ENCODE measurements at regions not wholly inside any gene's neighbourhood (a gene's known extent, or its start where the extent isn't known, plus 50 kb on each side); places are given as distances from the start of the nearest gene placed in this dataset.
"Not testable (repeated sequence)": the region's sequence is repeated elsewhere in the genome, so short reads cannot be mapped to it uniquely, and the experiment has no call there.

GRCh38 chr10:80964179-80964578 lies 426.5 kb downstream of the SH2D4B start:
- DNase-seq: no peak

GRCh38 chr10:80964955-80965614 lies 427.4 kb downstream of the SH2D4B start:
- DNase-seq: no peak

- DNase-seq: no peak
Observed at GRCh38 chr10:80966326-80966986, 428.8 kb downstream of the SH2D4B start.

GRCh38 chr10:80967357-80967756 lies 429.7 kb downstream of the SH2D4B start:
- DNase-seq: not testable (repeated sequence)

GRCh38 chr10:80968903-80969302 lies 431.2 kb downstream of the SH2D4B start:
- DNase-seq: no peak

- no peak for DNase-seq
Observed at GRCh38 chr10:80971461-80971860, 433.8 kb downstream of the SH2D4B start.

- no peak for DNase-seq
Observed at GRCh38 chr10:80976658-80977057, 439.0 kb downstream of the SH2D4B start.

GRCh38 chr10:80985102-80985501 lies 447.4 kb downstream of the SH2D4B start:
- DNase-seq: no peak

GRCh38 chr10:80986596-80986995 lies 448.9 kb downstream of the SH2D4B start:
- no peak for DNase-seq

- DNase-seq: no peak
Observed at GRCh38 chr10:80988755-80989154, 451.1 kb downstream of the SH2D4B start.

- DNase-seq: no peak
Observed at GRCh38 chr10:80996615-80997193, 459.0 kb downstream of the SH2D4B start.

- no peak for DNase-seq
Observed at GRCh38 chr10:81000781-81001180, 463.1 kb downstream of the SH2D4B start.

- DNase-seq: no peak
Observed at GRCh38 chr10:81002382-81002781, 464.7 kb downstream of the SH2D4B start.

GRCh38 chr10:81007872-81008271 lies 470.2 kb downstream of the SH2D4B start:
- DNase-seq: no peak

- no peak for DNase-seq
Observed at GRCh38 chr10:81008726-81009125, 471.0 kb downstream of the SH2D4B start.

GRCh38 chr10:81009296-81009695 lies 471.6 kb downstream of the SH2D4B start:
- DNase-seq: no peak

- no peak for DNase-seq
Observed at GRCh38 chr10:81013771-81014170, 476.1 kb downstream of the SH2D4B start.

- no peak for DNase-seq
Observed at GRCh38 chr10:81019029-81019890, 481.6 kb downstream of the SH2D4B start.

- DNase-seq: no peak
Observed at GRCh38 chr10:81021428-81022129, 483.9 kb downstream of the SH2D4B start.

GRCh38 chr10:81026591-81026990 lies 488.9 kb downstream of the SH2D4B start:
- no peak for DNase-seq

- DNase-seq: no peak
Observed at GRCh38 chr10:81027223-81027622, 489.5 kb downstream of the SH2D4B start.

GRCh38 chr10:81027706-81028105 lies 490.0 kb downstream of the SH2D4B start:
- no peak for DNase-seq

GRCh38 chr10:81031774-81032173 lies 494.1 kb downstream of the SH2D4B start:
- DNase-seq: no peak

Measured in CD4-positive, alpha-beta T cell treated with Interleukin-15 for 1 hour (primary cell).